ENCODE measurements at regions not wholly inside any gene's neighbourhood (a gene's known extent, or its start where the extent isn't known, plus 50 kb on each side); places are given as distances from the start of the nearest gene placed in this dataset.
A peak's percentile ranks its signal among the peaks of the same experiment; 100 is the strongest.
"Not testable (repeated sequence)": the region's sequence is repeated elsewhere in the genome, so short reads cannot be mapped to it uniquely, and the experiment has no call there.

DNA sequence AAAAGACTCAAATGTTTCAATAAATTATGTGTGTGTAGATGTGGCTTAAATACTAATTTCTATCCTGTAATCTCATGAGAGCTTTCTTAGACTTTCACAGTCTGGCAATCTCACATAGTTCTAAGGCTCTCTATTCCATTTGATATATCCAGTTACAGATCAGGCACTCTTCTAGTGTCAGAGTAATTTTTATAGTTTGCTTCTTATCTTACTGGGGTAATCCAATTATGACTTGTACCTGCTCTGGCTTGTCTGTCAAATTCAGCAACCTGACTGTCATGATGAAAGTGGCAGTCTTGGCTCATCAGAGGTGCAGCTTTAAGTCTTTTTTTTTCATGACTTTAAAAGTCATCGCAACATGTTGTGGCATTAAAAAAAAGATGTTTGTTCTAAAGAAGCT lies 513.2 kb upstream of the MAN1A1 start:
- Mint-ChIP-seq H3K4me1 (no peaks in the 10 kb centered on the region), H3K36me3 (peaks cover 0 to 24% (median 6%) of the 10 kb centered on the region in 3 donors), H3K9me3 (peaks cover 0 to 24% (median 13%) of the 10 kb centered on the region in 9 donors), H3K27me3 (peaks cover 0 to 26% (median 8%) of the 10 kb centered on the region in 5 donors), H3K4me3 (no peak overlapping the region), H3K27ac (no peak overlapping the region)
- DNase-seq (no peak), ATAC-seq (no peak)
- POLR2A ChIA-PET, result no interaction called here

DNA sequence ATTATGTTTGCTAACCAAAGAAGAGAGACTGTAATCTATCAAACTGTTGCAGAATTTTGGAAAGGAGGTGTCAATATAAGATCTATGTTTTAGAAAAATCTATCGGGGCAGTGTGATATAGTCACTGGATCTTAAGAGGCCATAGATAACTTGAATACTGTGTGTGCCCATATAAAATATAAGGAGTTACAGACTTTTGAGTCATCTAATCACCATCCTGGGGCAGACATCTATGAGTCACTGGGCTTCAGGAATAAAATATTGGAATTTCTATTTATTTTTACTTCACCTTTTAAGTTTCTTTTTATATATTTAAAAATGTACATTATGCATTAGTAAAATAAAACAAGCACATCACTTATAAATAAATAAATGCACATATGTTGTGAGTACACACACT lies 509.3 kb upstream of the MAN1A1 start:
- H3K27ac Mint-ChIP-seq, result no peak overlapping the region
- ATAC-seq (no peak), DNase-seq (no peak)
- H3K9me3 Mint-ChIP-seq, result no peaks in the 10 kb centered on the region
- H3K36me3 Mint-ChIP-seq, result no peaks in the 10 kb centered on the region
- POLR2A ChIA-PET, result no interaction called here
- H3K27me3 Mint-ChIP-seq, result peaks cover 0 to 9% (median 1%) of the 10 kb centered on the region in 5 donors
- peaks cover 3 to 11% (median 10%) of the 10 kb centered on the region in 4 donors for H3K4me1 Mint-ChIP-seq
- H3K4me3 Mint-ChIP-seq, result no peak overlapping the region

DNA sequence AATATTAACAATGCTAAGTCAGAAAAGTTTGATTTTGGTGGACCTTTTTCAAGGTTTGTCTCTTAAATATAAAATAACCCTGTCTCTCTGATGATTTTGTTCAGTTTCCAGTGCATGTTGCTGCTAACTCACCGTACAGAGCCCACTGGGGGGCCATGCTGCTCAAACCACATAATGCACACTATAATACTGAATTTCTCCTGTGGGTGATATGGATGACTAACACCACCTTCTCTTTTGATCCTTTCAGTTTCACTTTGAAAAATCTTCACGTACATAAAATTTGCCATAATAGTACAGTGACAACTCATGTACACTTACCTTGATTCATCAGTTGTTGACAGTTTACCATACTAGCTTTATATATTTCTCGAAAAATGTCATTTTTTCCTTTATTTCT lies 506.6 kb upstream of the MAN1A1 start:
- POLR2A ChIA-PET, result no interaction called here
- ATAC-seq (peak; percentile 44 to 70), DNase-seq (peak in 3 of 10 donors; percentile 0 to 4 (median 2))
- Mint-ChIP-seq H3K9me3 (no peaks in the 10 kb centered on the region), H3K4me1 (peaks cover 3 to 11% (median 10%) of the 10 kb centered on the region in 4 donors), H3K27me3 (peaks cover 0 to 11% (median 1%) of the 10 kb centered on the region in 5 donors), H3K4me3 (peak overlapping the region; percentile 56 to 81 (median 74)), H3K36me3 (no peaks in the 10 kb centered on the region), H3K27ac (peak overlapping the region in 6 of 10 donors; percentile 5 to 79 (median 50))

DNA sequence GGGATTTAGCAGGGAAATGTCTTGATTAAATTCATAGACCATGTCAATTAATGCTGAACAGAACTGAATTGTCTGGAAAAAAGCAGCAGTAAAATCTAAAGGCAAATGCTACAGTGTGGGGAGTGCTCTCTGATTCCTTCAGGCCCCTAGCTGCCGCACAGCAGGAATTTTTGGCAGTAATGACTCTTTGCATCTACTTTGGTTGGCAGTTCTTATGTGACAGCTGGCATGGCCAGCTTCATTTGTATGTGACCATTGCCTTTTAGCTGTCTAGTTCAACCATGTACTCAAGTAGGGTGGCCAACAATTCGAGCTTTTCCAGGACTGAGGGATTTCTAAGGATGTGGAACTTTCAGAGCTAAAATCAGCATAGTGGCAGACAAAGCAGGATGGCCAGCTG lies 499.1 kb upstream of the MAN1A1 start:
- no peaks in the 10 kb centered on the region for H3K36me3 Mint-ChIP-seq
- H3K4me1 Mint-ChIP-seq, result no peaks in the 10 kb centered on the region
- H3K9me3 Mint-ChIP-seq, result no peaks in the 10 kb centered on the region
- POLR2A ChIA-PET, result no interaction called here
- DNase-seq (no peak), ATAC-seq (no peak)
- no peak overlapping the region for H3K27ac Mint-ChIP-seq
- H3K27me3 Mint-ChIP-seq, result peaks cover 0 to 6% (median 0%) of the 10 kb centered on the region in 5 donors
- H3K4me3 Mint-ChIP-seq, result no peak overlapping the region

DNA sequence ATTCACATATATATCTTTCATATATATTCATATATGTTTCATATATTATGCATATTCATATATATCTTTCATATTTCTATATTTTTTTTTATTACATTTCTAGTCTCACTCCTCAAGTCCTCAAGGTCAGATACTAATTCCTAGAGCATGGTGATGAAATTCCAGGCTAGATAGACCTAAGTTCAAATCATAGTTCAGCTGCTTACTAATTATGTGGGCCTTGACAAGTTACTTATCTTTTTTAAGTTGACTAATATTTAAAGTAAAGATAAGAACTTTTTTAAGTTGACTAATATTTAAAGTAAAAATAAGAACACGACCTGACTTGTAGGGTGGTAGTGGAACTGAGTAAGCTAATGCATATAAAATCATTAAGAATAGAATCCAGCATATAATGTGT lies 495.6 kb upstream of the MAN1A1 start:
- POLR2A ChIA-PET, result no interaction called here
- DNase-seq (no peak), ATAC-seq (no peak)
- H3K9me3 Mint-ChIP-seq, result peaks cover 0 to 12% (median 4%) of the 10 kb centered on the region in 9 donors
- H3K27me3 Mint-ChIP-seq, result no peaks in the 10 kb centered on the region
- no peak overlapping the region for H3K4me3 Mint-ChIP-seq
- H3K27ac Mint-ChIP-seq, result no peak overlapping the region
- H3K4me1 Mint-ChIP-seq, result no peaks in the 10 kb centered on the region
- peaks cover 0 to 7% (median 0%) of the 10 kb centered on the region in 3 donors for H3K36me3 Mint-ChIP-seq

DNA sequence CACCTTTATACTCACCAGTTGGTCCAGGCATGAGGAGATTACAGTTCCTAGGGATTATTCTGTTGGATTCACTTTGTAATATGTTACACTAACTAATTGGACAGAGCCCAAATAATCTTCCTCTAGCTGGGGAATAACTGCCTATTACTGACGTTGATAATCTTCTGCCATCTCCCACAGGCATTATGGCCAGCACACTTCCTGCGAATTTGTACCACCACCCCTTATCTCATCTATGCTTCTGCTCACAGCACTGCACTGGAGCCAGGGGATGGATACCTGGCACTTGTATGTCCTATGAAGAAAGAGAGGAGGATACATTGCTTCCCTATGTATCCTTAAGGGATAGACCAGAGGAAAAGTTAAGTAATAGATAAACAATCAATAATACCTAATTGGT lies 494.8 kb upstream of the MAN1A1 start:
- DNase-seq, result no peak
- no peaks in the 10 kb centered on the region for H3K27me3 Mint-ChIP-seq
- H3K36me3 Mint-ChIP-seq, result peaks cover 0 to 7% (median 0%) of the 10 kb centered on the region in 3 donors
- no peaks in the 10 kb centered on the region for H3K4me1 Mint-ChIP-seq
- no peak for ATAC-seq
- H3K27ac Mint-ChIP-seq, result no peak overlapping the region
- POLR2A ChIA-PET, result no interaction called here
- peaks cover 0 to 14% (median 4%) of the 10 kb centered on the region in 9 donors for H3K9me3 Mint-ChIP-seq
- H3K4me3 Mint-ChIP-seq, result no peak overlapping the region

DNA sequence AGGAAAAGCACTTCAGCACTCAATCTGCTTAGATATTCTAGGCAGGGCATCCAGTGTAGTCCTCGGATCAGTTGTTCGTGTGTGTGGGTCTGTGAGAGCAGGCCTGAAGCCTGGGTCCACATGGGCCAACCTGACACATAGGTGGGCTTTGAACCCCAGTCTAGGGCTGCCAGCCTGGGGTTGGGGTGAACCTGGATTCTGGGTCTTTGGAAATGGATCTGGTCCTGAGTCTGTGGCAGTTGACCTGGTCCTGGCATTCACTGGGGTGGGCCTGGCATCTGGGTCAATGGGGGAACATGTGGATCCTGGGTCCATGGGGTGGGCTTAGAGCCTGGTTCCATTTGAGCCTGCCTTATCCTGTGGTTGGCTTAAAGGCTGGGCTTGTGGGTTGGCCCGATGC lies 492.6 kb upstream of the MAN1A1 start:
- Mint-ChIP-seq H3K9me3 (peaks cover 0 to 14% (median 4%) of the 10 kb centered on the region in 9 donors), H3K27me3 (peaks cover 0 to 1% (median 0%) of the 10 kb centered on the region in 5 donors), H3K27ac (no peak overlapping the region), H3K4me1 (no peaks in the 10 kb centered on the region), H3K36me3 (peaks cover 0 to 7% (median 0%) of the 10 kb centered on the region in 3 donors), H3K4me3 (no peak overlapping the region)
- no peak for DNase-seq
- no peak for ATAC-seq
- POLR2A ChIA-PET, result no interaction called here

DNA sequence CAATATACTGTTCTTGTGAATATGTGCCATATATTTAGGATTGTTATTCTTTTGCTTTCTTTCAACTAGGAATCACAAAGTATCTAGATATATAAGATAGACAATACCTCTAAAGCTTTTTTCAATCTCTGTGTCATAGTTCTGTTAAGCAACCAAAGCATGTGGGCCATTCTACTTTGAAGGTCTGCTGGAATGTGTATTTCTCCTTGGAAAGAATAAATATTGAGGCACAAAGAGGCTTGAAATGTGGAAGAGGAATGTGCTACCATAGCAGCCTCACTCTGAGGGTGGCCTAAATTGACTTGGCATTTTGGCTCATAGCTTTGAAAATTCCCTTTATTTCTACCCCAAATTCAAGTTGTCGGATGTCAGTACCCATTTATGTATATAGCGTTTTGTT lies 488.5 kb upstream of the MAN1A1 start:
- Mint-ChIP-seq H3K27me3 (peaks cover 0 to 8% (median 1%) of the 10 kb centered on the region in 5 donors), H3K27ac (no peak overlapping the region), H3K9me3 (peaks cover 0 to 14% (median 4%) of the 10 kb centered on the region in 9 donors), H3K36me3 (peaks cover 0 to 7% (median 0%) of the 10 kb centered on the region in 3 donors), H3K4me3 (no peak overlapping the region), H3K4me1 (no peaks in the 10 kb centered on the region)
- ATAC-seq (no peak), DNase-seq (no peak)
- POLR2A ChIA-PET, result no interaction called here

DNA sequence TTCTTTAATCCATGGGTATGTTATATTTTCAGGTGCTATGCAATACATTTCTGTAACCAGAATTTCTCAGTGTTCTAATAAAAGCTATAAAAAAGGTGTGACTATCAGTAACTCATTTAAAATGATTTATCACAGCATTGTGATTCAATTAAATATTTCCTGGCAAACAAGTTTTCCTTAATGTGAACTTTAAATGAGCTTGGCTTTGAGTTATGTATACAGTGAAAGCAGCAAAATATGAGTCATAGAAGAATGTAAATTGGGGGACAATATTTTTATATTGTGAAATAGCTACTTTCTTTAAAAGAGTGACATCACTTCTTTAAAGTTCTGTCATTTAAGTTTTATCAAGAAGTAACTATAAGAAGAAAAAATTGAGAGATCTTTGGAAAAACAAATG lies 484.9 kb upstream of the MAN1A1 start:
- peaks cover 0 to 5% (median 0%) of the 10 kb centered on the region in 4 donors for H3K4me1 Mint-ChIP-seq
- ATAC-seq (no peak), DNase-seq (no peak)
- no peaks in the 10 kb centered on the region for H3K9me3 Mint-ChIP-seq
- POLR2A ChIA-PET, result no interaction called here
- no peak overlapping the region for H3K27ac Mint-ChIP-seq
- peaks cover 0 to 24% (median 4%) of the 10 kb centered on the region in 5 donors for H3K27me3 Mint-ChIP-seq
- no peak overlapping the region for H3K4me3 Mint-ChIP-seq
- no peaks in the 10 kb centered on the region for H3K36me3 Mint-ChIP-seq

DNA sequence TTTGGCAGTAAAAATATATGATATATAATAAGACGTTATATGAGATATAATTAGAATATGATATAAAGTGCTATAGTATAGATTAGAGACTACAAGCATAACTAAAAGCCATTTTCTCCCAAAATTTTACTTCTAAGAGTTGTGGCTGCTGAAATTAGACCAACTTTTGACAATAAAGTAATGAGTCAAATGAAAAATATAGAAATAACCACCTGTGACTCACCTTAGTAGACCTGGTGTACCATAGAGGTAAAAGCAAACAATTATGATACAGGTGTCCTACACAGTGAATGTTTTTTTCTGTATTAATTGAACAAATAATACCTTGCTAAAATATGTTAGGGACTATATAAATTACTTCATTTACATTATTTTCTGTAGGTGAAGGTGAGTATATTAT lies 482.9 kb upstream of the MAN1A1 start:
- no peaks in the 10 kb centered on the region for H3K36me3 Mint-ChIP-seq
- DNase-seq (no peak), ATAC-seq (no peak)
- peaks cover 4 to 39% (median 6%) of the 10 kb centered on the region in 5 donors for H3K27me3 Mint-ChIP-seq
- H3K27ac Mint-ChIP-seq, result no peak overlapping the region
- no peak overlapping the region for H3K4me3 Mint-ChIP-seq
- peaks cover 0 to 3% (median 0%) of the 10 kb centered on the region in 9 donors for H3K9me3 Mint-ChIP-seq
- POLR2A ChIA-PET, result no interaction called here
- H3K4me1 Mint-ChIP-seq, result peaks cover 0 to 5% (median 0%) of the 10 kb centered on the region in 4 donors

DNA sequence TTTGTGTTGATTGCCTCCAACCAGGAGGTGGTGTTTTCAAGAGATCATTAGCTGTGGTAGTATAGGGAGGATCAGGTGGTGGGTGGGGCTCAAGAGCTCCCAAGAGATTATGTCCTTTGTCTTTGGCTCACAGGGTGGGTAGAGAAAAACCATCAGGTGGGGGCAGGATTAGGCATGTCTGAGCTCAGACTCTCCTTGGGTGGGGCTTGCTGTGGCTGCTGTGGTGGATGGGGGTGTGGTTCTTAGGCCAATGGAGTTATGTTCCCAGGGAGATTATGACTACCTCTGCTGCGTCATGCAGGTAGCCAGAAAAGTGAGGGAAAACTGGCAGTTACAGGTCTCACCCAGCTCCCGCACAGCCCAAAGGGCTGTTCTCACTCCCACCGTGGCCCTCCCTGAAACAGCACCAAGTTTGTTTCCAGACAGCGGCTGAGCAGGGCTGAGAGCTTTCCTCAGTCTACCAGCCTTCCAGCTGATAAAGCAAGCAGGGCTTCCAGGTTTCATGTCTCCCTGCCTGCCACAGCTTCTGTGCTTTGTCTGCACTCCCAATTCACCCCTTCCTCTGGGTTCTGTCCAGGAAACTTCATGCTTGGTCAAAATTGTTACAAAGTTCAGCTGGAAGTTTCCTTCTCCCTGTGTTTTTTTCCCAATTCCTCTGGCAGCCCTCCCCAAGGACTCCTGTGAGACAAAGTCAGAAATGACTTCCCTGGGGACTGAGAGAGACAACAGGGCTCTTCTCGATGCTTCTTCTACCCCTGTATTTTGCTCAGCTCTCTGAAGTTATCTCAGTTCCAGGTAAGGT lies 481.1 kb upstream of the MAN1A1 start:
- no peak overlapping the region for H3K4me3 Mint-ChIP-seq
- peaks cover 0 to 5% (median 0%) of the 10 kb centered on the region in 4 donors for H3K4me1 Mint-ChIP-seq
- DNase-seq (no peak), ATAC-seq (no peak)
- H3K27me3 Mint-ChIP-seq, result peaks cover 4 to 39% (median 6%) of the 10 kb centered on the region in 5 donors
- POLR2A ChIA-PET, result no interaction called here
- H3K27ac Mint-ChIP-seq, result no peak overlapping the region
- no peaks in the 10 kb centered on the region for H3K36me3 Mint-ChIP-seq
- H3K9me3 Mint-ChIP-seq, result peaks cover 0 to 3% (median 0%) of the 10 kb centered on the region in 9 donors

DNA sequence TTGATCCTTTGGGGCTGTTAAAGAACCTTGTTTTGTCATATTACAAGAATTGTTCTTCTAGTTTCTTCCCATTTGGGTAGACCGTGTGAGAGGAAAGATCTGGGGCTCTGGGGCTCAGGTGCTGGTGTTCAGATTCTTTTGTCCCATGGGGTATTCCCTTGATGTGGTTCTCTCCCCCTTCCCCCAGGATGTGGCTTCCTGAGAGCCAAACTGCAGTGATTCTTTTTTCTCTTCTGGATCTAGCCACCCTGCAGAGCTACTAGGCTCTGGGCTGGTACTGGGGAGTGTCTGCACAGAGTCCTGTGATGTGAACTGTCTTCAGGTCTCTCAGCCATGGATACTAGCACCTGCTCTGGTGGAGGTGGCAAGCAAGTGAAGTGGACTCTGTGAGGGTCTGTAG lies 480.5 kb upstream of the MAN1A1 start:
- DNase-seq (no peak), ATAC-seq (no peak)
- no peak overlapping the region for H3K4me3 Mint-ChIP-seq
- H3K27me3 Mint-ChIP-seq, result peaks cover 4 to 39% (median 6%) of the 10 kb centered on the region in 5 donors
- H3K9me3 Mint-ChIP-seq, result peaks cover 0 to 3% (median 0%) of the 10 kb centered on the region in 9 donors
- no peaks in the 10 kb centered on the region for H3K36me3 Mint-ChIP-seq
- H3K4me1 Mint-ChIP-seq, result peaks cover 0 to 5% (median 0%) of the 10 kb centered on the region in 4 donors
- no peak overlapping the region for H3K27ac Mint-ChIP-seq
- POLR2A ChIA-PET, result no interaction called here

DNA sequence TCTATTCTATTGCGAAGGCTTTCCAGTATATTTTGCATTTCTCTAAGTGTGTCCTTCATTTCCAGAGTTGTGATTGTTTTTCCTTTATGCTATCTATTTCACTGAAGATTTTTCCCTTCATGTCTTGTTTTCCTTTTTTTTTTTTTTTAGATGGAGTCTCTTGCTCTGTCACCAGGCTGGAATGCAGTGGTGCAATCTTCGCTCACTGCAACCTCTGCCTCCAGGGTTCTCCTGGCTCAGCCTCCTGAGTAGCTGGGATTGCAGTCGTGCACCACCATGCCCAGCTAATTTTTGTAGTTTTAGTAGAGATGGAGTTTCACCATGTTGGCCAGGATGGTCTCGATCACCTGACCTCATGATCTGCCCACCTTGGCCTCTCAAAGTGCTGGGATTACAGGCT lies 479.9 kb upstream of the MAN1A1 start:
- H3K9me3 Mint-ChIP-seq, result not testable (repeated sequence)

More for the DNA sequence above, 479.9 kb upstream of the MAN1A1 start:
- H3K27me3 Mint-ChIP-seq, result peaks cover 4 to 39% (median 6%) of the 10 kb centered on the region in 5 donors
- ATAC-seq, H3K4me1 Mint-ChIP-seq, POLR2A ChIA-PET, DNase-seq, H3K27ac Mint-ChIP-seq, H3K36me3 Mint-ChIP-seq, H3K4me3 Mint-ChIP-seq: not testable (repeated sequence)
